OCI-LY1 (cell line): ENCODE measurements at regions not wholly inside any gene's neighbourhood (a gene's known extent, or its start where the extent isn't known, plus 50 kb on each side); places are given as distances from the start of the nearest gene placed in this dataset.

Experiments
- H2AFZ ChIP-seq: fragments of 200-600 bp; sonication (generic), shearing (Covaris generic); 2 replicates; pipeline ENCODE4 v1.6.0; 2014; ENCODE audit warnings: antibody characterized with exemption, mild to moderate bottlenecking, low read length
- H3F3A ChIP-seq: fragments of 200-600 bp; sonication (generic), shearing (Covaris generic); 2 replicates; pipeline ENCODE4 v1.6.0; 2014; ENCODE audit warnings: mild to moderate bottlenecking, antibody characterized with exemption, low read length, moderate library complexity; ENCODE audit not compliant: insufficient read depth
- H3K27ac ChIP-seq: fragments of 200-600 bp; sonication (generic); 2 replicates; pipeline ENCODE4 v1.5.1; 2014; ENCODE audit warnings: low read length, mixed run types, mild to moderate bottlenecking, low read depth; ENCODE audit not compliant: poor library complexity, severe bottlenecking
- H3K27me3 ChIP-seq: fragments of 200-600 bp; sonication (generic); 2 replicates; pipeline ENCODE4 v1.6.0; 2014; ENCODE audit warnings: antibody characterized with exemption, mild to moderate bottlenecking, low read length, moderate library complexity; ENCODE audit not compliant: insufficient read depth
- H3K36me3 ChIP-seq: fragments of 200-600 bp; sonication (generic); 2 replicates; pipeline ENCODE4 v1.6.1; 2014; ENCODE audit warnings: mild to moderate bottlenecking, antibody characterized with exemption, low read length, moderate library complexity, mixed read lengths; ENCODE audit not compliant: insufficient read depth
- H3K4me1 ChIP-seq: fragments of 200-600 bp; sonication (generic); 2 replicates; pipeline ENCODE4 v1.5.1; 2014; ENCODE audit warnings: mild to moderate bottlenecking, low read length, moderate library complexity; ENCODE audit not compliant: insufficient read depth, severe bottlenecking
- H3K4me2 ChIP-seq: fragments of 200-600 bp; sonication (generic), shearing (Covaris generic); 2 replicates; pipeline ENCODE4 v1.6.1; 2014; ENCODE audit warnings: low read length
- H3K4me3 ChIP-seq: fragments of 200-600 bp; sonication (generic); 2 replicates; pipeline ENCODE4 v1.5.1; 2014; ENCODE audit warnings: low read length, low read depth, mild to moderate bottlenecking, mixed read lengths; ENCODE audit not compliant: poor library complexity, severe bottlenecking
- H3K79me2 ChIP-seq: fragments of 200-600 bp; shearing (Covaris generic); 2 replicates; pipeline ENCODE4 v1.6.1; 2016; ENCODE audit warnings: mixed run types, low read length, mixed read lengths; ENCODE audit not compliant: insufficient read depth
- H3K9ac ChIP-seq: fragments of 200-600 bp; sonication (generic), shearing (Covaris generic); 2 replicates; pipeline ENCODE4 v1.6.1; 2014; ENCODE audit warnings: mild to moderate bottlenecking, low read length, mixed read lengths
- H3K9me2 ChIP-seq: fragments of 200-600 bp; sonication (generic), shearing (Covaris generic); 2 replicates; pipeline ENCODE4 v1.6.1; 2014; ENCODE audit warnings: low read depth, mild to moderate bottlenecking, low read length, mixed read lengths
- H3K9me3 ChIP-seq: fragments of 200-600 bp; shearing (Covaris generic); 2 replicates; pipeline ENCODE4 v1.6.1; 2014; ENCODE audit warnings: low read length, mixed read lengths
- H4K20me1 ChIP-seq: fragments of 200-600 bp; sonication (generic), shearing (Covaris generic); 2 replicates; pipeline ENCODE4 v1.6.0; 2016; ENCODE audit warnings: mild to moderate bottlenecking, low read length; ENCODE audit not compliant: insufficient read depth
- EZH2 ChIP-seq: fragments of 200-600 bp; sonication (generic), shearing (Covaris generic); IDR thresholded peaks from 2 replicates; pipeline ENCODE4 v1.8.0; 2017; ENCODE audit warnings: borderline replicate concordance, mixed run types, mild to moderate bottlenecking, antibody characterized with exemption, low read length, moderate library complexity, mixed read lengths
- TF ChIP-seq, protein P1 (sequence below): fragments of 200-600 bp; sonication (generic), shearing (Covaris generic); IDR thresholded peaks from 2 replicates; pipeline ENCODE4 v1.5.1; 2017; ENCODE audit warnings: mild to moderate bottlenecking, antibody characterized with exemption, low read length, moderate library complexity, mixed read lengths

DNA sequence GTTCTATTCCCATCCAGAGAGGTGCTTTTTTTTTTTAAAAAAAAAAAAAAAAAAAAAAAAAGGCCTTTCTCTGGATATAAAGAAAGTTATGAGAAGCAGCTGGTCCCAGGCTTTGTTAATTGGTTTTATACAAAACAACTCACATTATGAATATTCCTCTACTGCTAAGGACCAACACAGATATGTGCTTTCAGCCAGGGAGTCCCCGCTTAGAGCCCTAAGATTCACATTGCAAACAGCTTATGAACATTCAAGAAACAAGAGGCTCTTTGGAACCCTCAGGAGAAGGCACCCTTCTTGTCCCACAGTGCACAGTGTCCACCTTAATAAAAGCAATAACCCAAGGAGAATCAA lies 53.5 kb upstream of the GPR31 start:
- TF ChIP-seq, protein P1, sequence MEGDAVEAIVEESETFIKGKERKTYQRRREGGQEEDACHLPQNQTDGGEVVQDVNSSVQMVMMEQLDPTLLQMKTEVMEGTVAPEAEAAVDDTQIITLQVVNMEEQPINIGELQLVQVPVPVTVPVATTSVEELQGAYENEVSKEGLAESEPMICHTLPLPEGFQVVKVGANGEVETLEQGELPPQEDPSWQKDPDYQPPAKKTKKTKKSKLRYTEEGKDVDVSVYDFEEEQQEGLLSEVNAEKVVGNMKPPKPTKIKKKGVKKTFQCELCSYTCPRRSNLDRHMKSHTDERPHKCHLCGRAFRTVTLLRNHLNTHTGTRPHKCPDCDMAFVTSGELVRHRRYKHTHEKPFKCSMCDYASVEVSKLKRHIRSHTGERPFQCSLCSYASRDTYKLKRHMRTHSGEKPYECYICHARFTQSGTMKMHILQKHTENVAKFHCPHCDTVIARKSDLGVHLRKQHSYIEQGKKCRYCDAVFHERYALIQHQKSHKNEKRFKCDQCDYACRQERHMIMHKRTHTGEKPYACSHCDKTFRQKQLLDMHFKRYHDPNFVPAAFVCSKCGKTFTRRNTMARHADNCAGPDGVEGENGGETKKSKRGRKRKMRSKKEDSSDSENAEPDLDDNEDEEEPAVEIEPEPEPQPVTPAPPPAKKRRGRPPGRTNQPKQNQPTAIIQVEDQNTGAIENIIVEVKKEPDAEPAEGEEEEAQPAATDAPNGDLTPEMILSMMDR, result no peak
- no peak for TF ChIP-seq EZH2
- H3K27me3 ChIP-seq, result no peaks in the 10 kb centered on the region
- no peak overlapping the region for H3K4me2 ChIP-seq
- no peak overlapping the region for H3K9ac ChIP-seq
- H3K27ac ChIP-seq, result no peak overlapping the region
- no peak overlapping the region for H3K4me3 ChIP-seq
- H2AFZ ChIP-seq, result no peak overlapping the region
- H3K79me2 ChIP-seq, result no peaks in the 10 kb centered on the region
- H3K36me3 ChIP-seq, result no peaks in the 10 kb centered on the region
- no peaks in the 10 kb centered on the region for H3F3A ChIP-seq
- no peaks in the 10 kb centered on the region for H3K9me3 ChIP-seq
- H4K20me1 ChIP-seq, result no peaks in the 10 kb centered on the region
- H3K4me1 ChIP-seq, result no peaks in the 10 kb centered on the region
- H3K9me2 ChIP-seq, result no peaks in the 10 kb centered on the region

DNA sequence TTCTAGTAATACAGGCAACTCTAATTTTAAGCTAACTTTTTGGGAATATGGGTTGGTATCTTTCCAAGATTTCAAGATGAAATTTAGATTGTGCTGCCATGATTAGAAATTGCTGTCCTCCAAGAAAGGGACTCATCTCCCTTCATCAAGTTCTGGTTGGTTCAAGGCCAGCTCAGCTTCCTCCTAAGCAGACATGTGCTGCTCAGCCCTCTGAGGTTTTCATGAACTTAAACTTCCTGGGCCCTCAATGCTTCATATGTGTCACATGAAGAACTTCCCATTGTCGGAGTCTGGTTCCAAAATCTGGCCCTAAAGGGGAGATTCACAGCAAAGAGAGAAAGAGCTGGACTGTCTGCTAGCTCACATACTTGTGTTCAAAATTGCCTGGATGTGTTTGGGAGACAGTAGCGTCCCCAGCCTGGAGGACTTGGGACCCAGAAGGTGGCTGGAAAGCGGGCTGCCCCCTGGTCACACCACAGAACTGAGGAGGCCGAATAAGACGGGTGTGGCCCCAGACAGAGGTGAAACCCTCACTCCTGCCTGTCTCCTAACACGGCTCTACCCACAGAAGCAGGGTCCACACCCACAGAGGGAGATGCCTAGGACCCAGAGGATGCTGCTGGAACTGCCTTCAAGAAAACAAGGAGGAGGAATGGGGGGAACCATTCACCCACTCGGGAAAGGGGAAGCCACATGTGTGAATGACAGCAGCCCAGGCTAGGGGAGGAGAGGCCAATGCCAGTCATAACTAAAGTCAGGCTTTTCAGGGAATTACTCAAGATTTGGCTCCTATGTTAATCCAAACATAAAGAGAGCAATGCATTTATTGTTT lies 54.3 kb upstream of the GPR31 start:
- TF ChIP-seq, protein P1, result no peak
- TF ChIP-seq EZH2, result no peak
- Histone ChIP-seq H4K20me1 (no peaks in the 10 kb centered on the region), H3F3A (no peaks in the 10 kb centered on the region), H3K4me1 (no peaks in the 10 kb centered on the region), H3K4me3 (no peak overlapping the region), H3K9ac (no peak overlapping the region), H3K9me3 (no peaks in the 10 kb centered on the region), H3K27me3 (no peaks in the 10 kb centered on the region), H3K79me2 (no peaks in the 10 kb centered on the region), H2AFZ (no peak overlapping the region), H3K4me2 (no peak overlapping the region), H3K27ac (no peak overlapping the region), H3K36me3 (no peaks in the 10 kb centered on the region), H3K9me2 (no peaks in the 10 kb centered on the region)

DNA sequence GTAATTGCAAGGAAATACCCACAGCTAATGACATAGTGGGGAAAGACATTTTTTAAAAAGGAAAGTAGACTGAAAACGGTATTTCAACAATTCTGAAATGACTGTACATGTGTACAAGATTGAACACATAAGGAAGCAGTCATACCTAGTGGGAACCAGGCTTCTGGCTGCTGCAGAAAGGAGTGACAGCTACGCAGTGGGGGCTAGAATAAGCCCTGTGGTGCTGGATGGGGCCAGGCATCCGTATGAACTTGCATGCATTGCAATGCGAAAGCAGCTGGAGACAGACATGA lies 54.9 kb upstream of the GPR31 start:
- Histone ChIP-seq H3K9me2 (no peaks in the 10 kb centered on the region), H3K27me3 (no peaks in the 10 kb centered on the region), H3K9me3 (no peaks in the 10 kb centered on the region), H3K4me2 (no peak overlapping the region), H2AFZ (no peak overlapping the region), H3K27ac (no peak overlapping the region), H3K9ac (no peak overlapping the region), H3F3A (no peaks in the 10 kb centered on the region), H3K4me3 (no peak overlapping the region), H3K36me3 (no peaks in the 10 kb centered on the region), H4K20me1 (no peaks in the 10 kb centered on the region), H3K79me2 (no peaks in the 10 kb centered on the region), H3K4me1 (no peaks in the 10 kb centered on the region)
- TF ChIP-seq EZH2, result no peak
- TF ChIP-seq, protein P1, result no peak
